Stimulated activated CD8-positive, alpha-beta memory T cell treated with anti-CD3 and anti-CD28 coated beads, Interleukin-15, amount 100 ng/mL, for 4 hours (primary cell): ENCODE measurements at regions not wholly inside any gene's neighbourhood (a gene's known extent, or its start where the extent isn't known, plus 50 kb on each side); places are given as distances from the start of the nearest gene placed in this dataset.
"Not testable (repeated sequence)": the region's sequence is repeated elsewhere in the genome, so short reads cannot be mapped to it uniquely, and the experiment has no call there.

Experiments used
- DNase-seq, 2 donors: peaks; one replicate each; pipeline ENCODE4 v3.0.0-alpha.2; 2020; ENCODE audit warnings: low read depth in 2 of 2

DNA sequence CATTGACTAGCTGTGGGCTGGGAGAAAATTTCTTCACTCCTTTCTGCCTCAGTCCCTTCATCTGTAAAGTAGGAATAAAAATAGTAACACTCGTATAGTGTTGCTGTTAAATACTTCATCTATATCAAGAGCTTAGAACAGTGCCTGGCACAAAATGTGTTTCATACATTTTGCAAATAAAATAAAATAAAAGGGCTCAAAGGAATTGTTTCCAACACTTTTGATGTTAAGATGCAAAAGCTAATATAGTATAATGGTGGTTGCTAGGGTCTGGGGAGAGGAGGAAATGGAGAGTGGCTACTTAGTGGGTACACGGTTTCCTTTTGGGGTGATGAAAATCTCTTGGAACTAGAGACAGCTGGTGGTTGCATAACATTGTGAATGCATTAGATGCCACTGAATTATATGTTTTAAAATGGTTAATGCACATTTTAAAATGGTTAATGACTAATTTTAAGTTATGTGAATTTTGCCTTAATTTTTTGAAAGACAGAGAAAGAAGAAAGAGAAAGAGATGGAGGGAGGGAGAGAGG, 542.1 kb upstream of the ID2 start:
- no peak for DNase-seq

DNA sequence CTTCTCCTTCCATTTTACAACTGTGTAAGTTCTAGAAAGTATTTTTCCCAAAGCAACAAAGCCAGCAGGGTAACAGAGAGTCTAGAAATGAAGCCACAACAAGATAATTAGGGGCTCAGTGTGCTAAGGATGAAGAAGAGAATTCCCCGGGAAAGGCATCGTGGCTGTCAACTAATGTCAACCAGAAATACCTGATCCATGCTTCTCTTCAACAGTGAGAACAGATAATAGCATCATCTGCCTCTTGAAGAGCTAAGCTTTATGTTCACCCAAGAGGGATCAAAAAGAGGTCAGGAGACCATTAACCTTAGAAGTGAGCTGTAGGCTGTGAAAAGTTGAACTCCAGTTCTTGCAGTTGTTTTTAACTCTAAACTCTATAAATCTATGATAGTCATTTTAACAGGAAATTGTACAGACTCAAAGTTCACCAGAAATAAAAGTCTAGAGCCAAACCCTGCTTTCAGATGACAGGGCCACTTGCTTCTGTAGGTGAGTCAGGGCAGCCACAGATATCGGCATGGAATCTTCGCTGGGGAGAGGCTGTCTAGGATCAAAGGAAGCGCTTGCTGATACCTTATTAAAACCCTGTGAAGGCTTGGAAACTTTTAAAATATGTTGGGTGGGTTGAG, 540.7 kb upstream of the ID2 start:
- no peak for DNase-seq

DNA sequence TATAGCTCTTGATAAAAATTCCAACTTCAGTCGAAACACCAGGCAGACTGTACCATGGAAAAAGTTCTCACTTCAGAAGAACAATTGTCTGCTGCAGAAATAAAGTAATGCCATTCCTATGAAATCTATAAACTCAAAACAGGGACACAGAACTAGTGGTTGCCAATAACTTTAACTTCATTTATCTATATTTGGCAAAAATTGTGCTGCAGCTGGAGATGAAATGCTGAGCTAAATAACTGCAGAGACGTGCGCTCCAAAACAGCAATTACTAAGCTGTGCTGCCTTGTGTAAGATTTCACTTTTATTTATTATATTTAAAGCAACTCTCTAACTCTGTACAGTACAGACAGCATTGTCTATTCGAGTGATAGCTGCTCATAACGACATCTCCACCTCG, 540.1 kb upstream of the ID2 start:
- DNase-seq = no peak

DNA sequence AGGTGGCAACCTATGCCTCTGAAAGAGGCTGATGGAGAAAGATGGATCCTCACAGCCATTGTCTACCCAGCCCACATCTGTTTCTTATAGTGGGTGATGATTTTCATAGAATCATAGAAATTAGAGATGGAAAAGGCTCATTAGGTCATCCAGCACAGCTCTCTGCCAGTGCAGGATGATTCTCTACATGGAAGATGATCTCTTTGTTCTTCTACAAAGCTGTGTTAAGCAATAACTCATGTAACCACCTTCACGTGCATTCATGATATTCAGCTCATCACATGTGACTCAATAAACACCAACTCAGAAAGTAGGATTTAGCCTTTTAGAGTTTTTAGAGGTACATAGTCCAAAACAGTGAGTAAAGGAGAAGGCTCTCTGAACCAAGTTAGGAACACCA, 539.4 kb upstream of the ID2 start:
- no peak for DNase-seq

DNA sequence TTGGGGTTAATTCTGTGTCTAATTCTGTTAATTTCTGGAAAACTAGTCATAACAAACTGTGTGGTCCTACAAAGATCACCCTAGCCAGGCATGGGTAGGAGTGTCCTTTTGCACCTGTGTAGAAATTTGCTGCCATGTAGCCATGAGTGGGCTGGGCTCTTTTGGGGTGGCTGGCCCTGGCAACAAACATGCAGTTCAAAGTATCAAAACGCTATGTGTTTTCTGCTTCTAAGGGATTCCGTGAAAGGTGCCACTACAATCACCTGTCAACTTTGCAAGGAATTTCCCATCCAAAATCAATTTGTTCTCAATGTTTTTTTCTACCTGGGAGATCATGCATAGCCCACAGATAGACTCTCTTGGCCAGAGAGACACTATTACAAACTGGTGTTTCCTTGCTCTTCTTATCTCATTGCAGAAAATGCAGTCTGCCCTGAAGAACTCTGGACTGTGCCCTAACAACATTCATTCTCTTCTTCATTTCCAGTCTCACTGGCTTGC, 537.7 kb upstream of the ID2 start:
- DNase-seq = no peak

DNA sequence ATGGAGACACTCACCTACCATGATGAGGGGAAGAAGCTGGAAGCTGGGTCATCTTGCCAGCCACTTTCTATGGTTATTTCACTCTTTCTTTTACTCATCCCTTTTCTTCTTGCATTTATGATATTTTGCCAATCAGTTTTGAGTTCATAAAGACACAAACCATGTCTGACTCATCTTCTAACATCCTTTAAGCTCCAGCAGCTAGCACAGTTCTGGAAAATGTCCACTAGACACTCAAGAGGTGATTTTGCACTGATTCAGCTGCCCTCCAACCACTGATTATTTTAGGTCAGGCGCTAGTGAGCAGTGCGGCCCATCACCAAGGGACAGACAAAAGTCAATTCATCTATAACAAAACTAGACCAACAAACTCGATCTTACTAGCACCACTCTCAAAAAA, 537.1 kb upstream of the ID2 start:
- DNase-seq = no peak

DNA sequence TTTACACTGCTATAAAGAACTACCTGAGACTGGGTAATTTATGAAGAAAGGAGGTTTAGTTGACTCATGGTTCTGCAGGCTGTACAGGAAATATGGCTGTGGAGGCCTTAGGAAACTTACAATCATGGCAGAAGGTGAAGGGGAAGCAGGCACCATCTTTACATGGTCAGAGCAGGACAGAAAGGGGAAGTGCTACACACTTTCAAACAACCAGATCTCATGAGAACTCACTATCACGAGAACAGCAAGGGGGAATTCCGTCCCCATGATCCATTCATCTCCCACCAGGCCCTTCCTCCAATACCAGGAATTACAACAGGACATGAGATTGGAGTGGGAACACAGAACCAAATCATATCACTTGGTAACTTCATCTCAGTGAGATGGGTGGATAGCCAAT, 536.5 kb upstream of the ID2 start:
- not testable (repeated sequence) for DNase-seq

DNA sequence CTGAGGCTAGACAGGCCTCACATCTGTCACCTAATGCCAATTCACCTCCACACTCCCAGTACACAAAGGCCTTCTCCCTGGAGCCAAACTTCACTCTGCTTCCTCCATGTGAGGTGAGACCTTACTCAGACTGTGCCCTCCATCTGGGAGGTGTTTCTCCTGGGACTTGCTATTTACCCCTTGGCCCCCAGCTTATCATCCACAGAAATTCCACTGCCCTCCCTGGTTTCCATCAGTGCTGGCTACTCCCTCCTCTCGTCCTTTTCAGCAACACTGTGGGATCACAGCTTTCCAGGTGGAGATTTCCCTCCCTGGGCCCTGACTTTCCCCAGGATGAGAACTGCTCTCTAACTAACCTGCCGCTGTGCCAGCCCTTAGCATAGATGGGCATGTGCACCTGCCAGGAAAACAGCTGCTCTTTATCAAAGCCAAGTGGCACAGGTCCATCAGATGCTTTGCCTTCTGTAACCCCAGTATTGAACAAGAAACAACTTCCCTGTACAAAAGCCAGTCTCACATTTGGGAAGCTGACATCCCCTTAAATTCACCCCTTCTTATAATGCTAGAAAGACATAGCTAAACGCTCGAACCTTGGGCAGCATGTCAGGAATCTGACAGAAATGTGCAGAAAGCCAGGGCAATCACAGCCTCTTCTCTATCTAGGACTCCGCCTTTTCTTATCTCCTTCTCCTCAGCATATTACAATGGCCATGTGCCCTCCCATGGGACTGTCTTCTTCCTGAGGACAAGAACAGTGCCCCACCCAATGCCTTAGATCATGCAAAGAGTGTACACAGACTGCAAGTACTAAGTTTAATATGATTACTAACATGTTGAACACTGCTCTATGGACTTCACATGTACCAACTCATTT, 535.5 kb upstream of the ID2 start:
- no peak for DNase-seq

DNA sequence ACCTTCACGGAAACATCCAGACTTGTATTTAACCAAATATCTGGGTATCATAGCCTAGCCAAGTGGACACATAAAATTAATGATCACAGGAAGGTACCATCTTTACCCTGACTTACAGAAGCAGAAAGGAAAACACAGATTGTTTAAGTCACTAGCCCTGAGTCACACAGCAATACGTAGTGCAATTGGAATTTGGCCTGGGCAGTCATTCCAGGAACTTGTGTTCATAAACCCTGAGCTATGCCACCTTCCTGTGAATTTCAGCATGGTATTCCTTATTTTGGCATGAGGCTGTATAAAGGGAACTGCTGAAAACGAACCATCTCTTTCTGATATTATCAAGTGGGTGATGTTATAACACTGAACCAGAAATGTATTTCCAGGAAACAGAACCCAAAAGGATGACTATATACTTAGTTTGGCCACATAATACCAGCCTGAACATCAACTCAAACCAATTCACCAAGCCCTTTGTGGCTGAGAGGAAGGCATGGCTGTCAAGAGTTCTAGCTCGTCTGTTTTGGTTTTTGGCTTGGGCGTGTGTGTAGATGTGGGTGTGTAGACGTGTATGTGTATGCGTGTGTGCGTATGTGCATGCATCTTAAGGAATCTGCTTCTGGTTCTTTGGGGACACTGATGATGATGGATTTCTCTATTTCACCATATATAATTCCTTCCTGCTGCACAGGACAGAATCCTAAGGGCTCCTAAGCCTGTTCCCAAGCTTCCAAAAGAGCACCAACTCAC, 533.4 kb upstream of the ID2 start:
- DNase-seq = no peak

DNA sequence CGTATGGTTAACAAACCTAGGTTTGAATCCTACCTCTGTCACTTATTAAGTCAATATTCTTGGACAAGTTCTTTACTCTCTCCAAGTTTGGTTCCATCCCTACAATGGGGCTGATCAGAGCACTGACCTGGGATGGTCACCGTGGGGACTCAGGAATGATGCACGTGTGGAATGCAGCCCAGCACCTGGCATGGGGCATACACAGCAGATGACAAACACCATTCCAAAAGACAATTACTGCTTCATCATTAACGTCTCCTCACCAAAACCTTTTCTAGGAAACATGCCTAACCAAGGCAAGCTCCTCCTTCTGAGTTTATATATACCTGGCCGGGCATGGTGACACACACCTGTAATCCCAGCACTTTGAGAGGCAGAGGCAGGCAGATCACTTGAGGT, 532.9 kb upstream of the ID2 start:
- DNase-seq = no peak

DNA sequence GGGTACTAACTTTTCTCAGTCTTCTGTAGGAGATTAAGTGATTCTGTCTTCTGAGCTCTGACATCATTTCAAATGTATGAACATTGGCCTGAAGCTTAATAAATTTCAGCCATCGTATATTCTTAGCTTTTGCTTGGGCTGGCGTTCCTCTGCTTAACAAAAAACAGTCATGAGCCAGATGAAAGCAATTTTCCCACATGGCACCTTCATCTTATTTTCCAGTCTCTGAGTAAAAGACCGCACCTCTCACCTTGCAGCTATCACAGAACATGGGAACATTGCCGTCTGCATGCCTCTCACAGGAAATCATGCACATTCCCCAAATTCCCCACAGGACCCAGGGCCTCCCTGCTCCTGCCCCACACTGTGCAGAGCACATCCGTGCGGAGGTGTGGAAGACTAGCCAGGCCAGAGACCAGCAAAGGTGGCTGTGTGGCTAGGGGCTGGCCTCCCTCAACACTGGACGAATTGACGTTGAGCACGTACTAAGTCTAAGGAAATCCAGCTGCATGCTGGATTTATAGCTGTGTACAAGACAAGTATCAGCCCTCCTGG, 531.8 kb upstream of the ID2 start:
- DNase-seq = no peak

DNA sequence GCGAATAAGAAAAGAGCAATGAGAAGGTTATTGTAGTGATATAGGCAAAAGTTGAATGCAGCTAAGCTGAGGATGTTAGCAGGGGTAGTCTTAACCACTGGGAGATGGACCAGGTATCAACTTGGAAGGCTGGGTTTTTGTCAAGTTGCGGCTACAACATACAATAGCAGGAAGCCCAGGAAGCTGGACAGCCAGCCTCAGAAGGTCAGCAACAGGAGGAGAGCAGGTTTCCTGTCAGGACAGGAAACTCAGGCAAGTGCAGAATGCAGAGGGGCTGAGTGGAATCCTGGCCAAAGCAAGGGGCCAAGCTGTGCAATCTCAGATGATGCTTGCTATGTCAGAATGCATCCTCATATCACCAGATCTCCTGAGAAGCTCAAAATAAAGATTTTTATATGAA, 530.0 kb upstream of the ID2 start:
- no peak for DNase-seq

DNA sequence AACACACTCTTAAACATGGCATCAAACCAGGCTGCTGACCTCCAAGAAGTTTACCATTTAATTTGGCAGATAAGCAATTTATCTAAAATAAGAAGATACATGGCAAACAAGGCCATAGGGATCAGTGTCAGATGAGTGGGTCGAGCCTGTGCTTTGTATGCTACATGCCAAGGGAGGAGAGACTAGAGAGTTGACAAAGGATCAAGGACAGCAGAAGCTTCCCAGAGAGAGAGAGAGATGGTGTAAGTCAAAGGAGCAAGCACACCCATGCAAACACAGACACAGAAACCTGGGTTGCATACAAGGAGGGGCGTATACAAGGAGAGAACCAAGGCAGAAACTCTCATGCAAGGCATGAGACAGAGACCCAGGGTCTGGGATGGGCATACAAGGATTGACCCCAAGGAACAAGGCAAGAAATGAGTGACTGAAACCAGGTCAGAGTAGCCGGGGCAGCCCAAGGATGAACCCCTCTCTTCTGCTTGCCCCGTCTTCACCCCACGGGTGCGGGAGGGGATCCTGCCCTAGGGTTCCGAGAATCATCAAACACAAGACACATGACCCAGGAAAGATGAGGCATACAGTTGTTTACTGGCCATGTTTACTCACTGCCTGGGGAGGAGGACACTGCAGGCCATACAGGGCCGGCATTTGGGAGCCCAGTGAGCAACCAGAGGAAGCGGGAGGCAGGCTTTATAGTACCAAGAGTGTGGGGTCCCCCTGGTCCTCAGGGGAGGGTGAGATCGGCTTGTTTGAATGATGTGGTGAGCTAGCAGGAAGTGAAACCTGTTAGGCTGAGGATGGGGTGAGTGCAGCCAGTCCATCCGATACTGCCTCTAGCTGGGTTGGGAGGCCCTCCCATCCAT, 529.2 kb upstream of the ID2 start:
- DNase-seq = no peak

DNA sequence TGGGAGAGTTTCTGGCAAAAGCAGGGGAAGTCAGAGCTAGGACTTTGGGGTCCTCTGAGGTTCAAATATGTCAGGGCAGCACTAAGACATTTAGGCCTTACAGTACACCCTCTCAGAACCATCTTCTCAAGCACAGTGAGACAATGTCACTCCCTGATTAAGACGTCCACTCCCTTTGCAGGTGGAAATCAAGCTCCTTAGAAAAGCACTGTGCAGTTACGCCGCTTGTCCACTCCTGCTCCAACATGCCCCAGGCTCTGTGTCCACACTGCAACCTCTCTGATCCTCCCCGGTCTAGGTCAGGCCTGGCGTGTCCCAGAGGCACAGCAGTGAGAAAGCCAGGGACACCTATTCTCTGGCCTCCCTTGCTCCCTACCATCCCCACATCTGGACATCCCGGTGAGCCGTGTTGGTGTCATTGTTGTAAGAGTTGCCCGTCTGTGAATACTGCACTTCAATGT, 528.6 kb upstream of the ID2 start:
- no peak for DNase-seq

DNA sequence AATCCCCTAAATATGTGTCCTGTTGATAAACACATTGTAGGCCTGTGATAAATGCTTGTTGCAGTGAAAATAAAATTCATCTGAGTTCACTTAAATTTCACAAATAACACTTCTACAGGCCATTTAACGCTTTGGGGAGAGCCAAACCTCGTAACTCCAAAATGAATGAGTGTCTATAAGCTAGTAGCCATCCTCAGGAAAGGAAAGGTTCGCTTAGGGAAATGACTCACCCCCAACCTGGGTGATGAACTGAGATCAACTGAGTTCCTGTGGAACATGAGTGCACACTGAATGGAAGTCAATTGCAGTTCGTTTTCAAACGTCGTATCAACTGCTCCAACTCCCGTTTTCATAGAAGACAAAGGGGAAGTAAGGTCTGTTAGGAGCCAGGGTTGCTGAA, 527.6 kb upstream of the ID2 start:
- no peak for DNase-seq

DNA sequence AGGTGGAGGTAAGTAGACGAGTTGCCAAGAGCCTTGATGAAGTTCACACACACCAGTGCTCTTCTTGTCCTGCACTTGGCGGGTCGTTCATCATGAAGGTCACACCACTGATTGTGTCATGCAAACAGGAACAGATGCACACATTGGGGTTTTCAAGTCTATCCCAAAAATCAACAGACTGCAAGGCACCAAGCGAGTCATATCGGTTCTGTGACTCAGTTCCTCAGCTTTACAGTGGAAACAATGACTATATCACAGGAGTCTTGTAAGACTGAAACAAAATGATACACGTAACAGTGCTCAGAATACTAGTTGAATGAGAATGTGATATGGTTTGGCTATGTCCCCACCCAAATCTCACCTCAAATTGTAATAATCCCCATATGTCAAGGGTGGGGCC, 526.9 kb upstream of the ID2 start:
- DNase-seq = no peak

DNA sequence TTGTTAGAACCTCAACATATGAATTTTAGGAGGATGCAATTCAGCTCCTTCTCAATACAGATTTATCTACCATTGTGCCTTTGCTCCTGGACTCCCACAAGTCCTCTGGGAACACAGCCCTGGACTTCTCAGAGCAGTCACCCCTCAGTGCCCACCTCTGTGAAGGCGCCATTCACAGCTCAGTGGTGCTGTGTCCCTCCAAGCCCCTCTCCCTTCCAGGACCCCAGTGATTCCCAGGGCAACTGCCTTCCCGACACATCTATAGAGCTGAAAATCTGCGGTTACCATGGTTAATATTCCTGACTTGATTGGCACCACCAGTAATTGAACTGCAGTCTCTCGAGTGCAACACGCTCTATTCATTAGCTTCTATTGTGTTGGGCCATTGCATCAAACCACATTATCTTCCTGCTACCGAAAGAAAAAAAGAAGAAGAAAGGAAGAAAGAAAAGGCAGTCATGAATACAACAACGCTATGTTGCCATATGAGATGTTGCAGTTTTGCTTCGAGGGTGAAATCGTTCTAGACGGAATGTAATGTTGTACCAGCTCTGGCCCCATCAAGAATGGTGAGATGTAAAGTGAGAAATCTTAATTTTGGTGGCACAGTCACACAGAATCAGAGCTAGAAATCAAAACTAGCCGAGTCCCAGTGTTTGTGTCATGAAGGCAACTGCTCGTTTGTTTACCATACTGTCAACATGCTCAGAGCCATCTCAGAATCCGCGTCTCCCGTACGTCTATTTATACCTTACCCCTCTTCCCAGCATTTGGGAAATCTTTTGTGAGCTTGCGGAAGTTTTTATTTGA, 524.0 kb upstream of the ID2 start:
- no peak for DNase-seq

DNA sequence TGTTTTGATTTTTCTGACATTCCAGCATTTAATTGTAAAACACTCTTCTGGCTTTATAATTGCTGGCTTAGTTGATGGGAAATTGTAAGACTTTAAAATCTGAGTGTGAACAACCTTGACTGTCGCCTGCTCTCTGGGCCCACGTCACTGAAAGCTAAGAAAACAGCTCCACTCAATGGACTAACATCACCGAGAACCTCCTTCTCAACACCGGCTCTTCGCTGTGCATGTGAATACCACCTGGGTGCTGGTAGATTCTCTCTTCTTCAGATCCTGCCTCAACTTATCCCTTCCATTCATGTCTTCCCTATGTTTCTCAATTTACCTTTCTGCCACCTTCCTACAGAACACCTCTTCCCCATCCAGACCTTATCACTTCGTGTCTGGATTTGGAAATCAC, 523.1 kb upstream of the ID2 start:
- DNase-seq = no peak

DNA sequence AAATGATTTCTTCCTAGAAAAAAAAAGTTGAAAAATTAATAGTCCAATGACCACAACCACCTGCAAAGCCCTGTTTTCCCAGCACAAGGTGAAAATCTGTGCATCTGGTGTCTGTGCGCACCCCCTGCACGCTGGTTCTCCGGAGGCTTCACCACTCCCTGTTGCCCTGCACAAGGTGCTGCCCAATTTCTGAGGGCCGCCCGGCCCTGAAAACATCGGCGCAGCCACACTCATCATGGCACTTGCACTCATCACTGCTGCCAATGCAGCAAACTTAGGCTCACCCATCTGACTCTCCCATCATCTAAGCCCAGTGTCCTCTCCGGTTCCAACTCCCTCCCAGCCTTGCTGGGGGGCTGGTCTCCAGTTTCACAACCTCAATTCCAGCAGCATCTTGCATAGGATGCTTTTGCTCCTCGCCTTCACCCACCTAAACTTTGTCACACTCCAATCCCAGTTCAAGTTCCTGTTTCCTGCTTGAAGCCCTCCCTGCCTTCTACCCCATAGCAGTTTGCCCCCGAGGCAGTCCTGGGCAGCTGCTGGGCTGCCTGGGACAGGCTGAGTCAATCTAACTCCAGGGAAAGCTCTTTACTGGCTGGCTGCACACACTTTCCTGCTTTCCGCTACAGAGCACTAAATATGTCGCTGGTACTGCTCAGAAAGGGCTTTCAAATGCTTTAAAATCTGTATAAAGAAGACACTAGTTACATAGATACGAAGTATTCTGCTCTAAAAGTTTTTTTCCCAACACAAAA, 522.5 kb upstream of the ID2 start:
- no peak for DNase-seq
